ENCODE measurements at regions not wholly inside any gene's neighbourhood (a gene's known extent, or its start where the extent isn't known, plus 50 kb on each side); places are given as distances from the start of the nearest gene placed in this dataset.
"Not testable (repeated sequence)": the region's sequence is repeated elsewhere in the genome, so short reads cannot be mapped to it uniquely, and the experiment has no call there.

DNA sequence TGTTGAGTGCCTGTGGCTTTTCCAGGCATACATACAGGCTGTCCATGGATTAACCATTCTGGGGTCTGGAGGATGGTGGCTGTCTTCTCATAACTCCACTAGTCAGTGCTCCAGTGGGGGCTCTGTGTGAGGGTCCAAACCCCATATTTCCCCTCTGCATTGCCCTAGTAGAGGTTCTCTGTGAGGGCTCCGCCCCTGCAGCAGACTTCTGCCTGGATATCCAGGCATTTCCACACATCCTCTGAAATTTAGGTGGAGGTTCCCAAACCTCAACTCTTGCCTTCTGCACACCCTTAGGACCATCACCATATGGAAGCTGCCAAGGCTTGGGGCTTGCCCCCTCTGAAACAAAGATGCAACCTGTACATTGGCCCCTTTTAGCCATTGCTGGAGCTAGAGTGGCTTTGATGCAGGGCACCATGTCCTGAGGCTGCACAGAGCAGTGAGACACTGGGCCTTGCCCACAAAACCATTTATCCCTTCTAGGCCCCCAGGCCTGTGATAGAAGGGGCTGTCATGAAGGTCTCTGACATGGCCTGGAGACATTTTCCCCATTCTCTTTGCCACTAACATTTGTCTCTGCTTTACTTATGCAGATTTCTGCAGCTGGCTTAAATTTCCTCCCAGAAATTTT is 400.1 kb upstream of the MDFIC2 start:
- H3K27me3 Mint-ChIP-seq = peaks cover 10% of the 10 kb centered on the region
- H3K9me3 Mint-ChIP-seq = peaks cover 18% of the 10 kb centered on the region
- H3K4me3 Mint-ChIP-seq = no peak overlapping the region
- POLR2A ChIA-PET = no interaction called here
- no peaks in the 10 kb centered on the region for H3K4me1 Mint-ChIP-seq (ENCODE audit: low read depth)
- ATAC-seq (no peak), DNase-seq (no peak)
- CTCF ChIA-PET = no interaction called here
- intact Hi-C loops (cut with micrococcal nuclease) = no loop called here
- peaks cover 7% of the 10 kb centered on the region for H3K36me3 Mint-ChIP-seq (ENCODE audit: low read depth)
- TF ChIP-seq, protein P1, sequence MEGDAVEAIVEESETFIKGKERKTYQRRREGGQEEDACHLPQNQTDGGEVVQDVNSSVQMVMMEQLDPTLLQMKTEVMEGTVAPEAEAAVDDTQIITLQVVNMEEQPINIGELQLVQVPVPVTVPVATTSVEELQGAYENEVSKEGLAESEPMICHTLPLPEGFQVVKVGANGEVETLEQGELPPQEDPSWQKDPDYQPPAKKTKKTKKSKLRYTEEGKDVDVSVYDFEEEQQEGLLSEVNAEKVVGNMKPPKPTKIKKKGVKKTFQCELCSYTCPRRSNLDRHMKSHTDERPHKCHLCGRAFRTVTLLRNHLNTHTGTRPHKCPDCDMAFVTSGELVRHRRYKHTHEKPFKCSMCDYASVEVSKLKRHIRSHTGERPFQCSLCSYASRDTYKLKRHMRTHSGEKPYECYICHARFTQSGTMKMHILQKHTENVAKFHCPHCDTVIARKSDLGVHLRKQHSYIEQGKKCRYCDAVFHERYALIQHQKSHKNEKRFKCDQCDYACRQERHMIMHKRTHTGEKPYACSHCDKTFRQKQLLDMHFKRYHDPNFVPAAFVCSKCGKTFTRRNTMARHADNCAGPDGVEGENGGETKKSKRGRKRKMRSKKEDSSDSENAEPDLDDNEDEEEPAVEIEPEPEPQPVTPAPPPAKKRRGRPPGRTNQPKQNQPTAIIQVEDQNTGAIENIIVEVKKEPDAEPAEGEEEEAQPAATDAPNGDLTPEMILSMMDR (IDR thresholded peaks at IDR 0.05) = no peak
- no peak overlapping the region for H3K27ac Mint-ChIP-seq

GRCh38 chr3:70703305-70704102 is 391.1 kb upstream of the MDFIC2 start:
- intact Hi-C loops (cut with micrococcal nuclease) = no loop called here

DNA sequence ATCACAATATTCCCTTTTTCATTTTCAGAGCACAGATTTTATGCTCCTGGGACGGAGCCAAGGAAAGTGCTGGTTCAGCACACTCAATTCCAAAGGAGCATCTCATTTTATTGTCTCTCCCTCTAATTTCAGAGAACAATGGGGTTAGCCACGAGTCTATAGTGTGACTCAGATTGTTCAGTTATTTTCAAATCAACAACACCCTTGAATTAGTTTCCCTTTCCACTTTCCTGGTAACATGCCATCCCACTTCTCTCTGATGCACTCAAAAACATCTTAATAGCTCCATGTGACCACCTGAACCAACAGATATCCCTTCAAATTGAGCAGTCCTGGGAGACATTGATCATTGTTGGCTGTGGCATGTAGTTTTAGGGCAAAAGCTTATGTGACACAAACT is 389.7 kb upstream of the MDFIC2 start:
- ATAC-seq (peak; percentile 17), DNase-seq (no peak)
- H3K4me3 Mint-ChIP-seq = no peak overlapping the region
- POLR2A ChIA-PET = no interaction called here
- no peaks in the 10 kb centered on the region for H3K9me3 Mint-ChIP-seq
- TF ChIP-seq, protein P1 (IDR thresholded peaks at IDR 0.05) = no peak
- intact Hi-C loops (cut with micrococcal nuclease) = no loop called here
- CTCF ChIA-PET = no interaction called here
- H3K4me1 Mint-ChIP-seq (ENCODE audit: low read depth) = peaks cover 18% of the 10 kb centered on the region
- no peaks in the 10 kb centered on the region for H3K36me3 Mint-ChIP-seq (ENCODE audit: low read depth)
- H3K27ac Mint-ChIP-seq = no peak overlapping the region
- peaks cover 17% of the 10 kb centered on the region for H3K27me3 Mint-ChIP-seq

More at GRCh38 chr3:70703305-70704102, 391.1 kb upstream of the MDFIC2 start:
- H3K4me1 Mint-ChIP-seq (ENCODE audit: low read depth) = peaks cover 18% of the 10 kb centered on the region
- H3K4me3 Mint-ChIP-seq = no peak overlapping the region
- POLR2A ChIA-PET = no interaction called here
- peaks cover 17% of the 10 kb centered on the region for H3K27me3 Mint-ChIP-seq
- no peak for DNase-seq
- no peak overlapping the region for H3K27ac Mint-ChIP-seq
- ATAC-seq = no peak
- TF ChIP-seq, protein P1 (IDR thresholded peaks at IDR 0.05) = no peak
- H3K9me3 Mint-ChIP-seq = no peaks in the 10 kb centered on the region
- CTCF ChIA-PET = no interaction called here
- H3K36me3 Mint-ChIP-seq (ENCODE audit: low read depth) = no peaks in the 10 kb centered on the region

GRCh38 chr3:70684701-70685100 is 372.3 kb upstream of the MDFIC2 start:
- H3K4me1 Mint-ChIP-seq (ENCODE audit: low read depth) = no peaks in the 10 kb centered on the region
- H3K9me3 Mint-ChIP-seq = no peaks in the 10 kb centered on the region
- ATAC-seq (no peak), DNase-seq (no peak)
- H3K27me3 Mint-ChIP-seq = peaks cover 26% of the 10 kb centered on the region
- no peaks in the 10 kb centered on the region for H3K36me3 Mint-ChIP-seq (ENCODE audit: low read depth)
- intact Hi-C loops (cut with micrococcal nuclease) = no loop called here
- TF ChIP-seq, protein P1 (IDR thresholded peaks at IDR 0.05) = no peak
- ChIA-PET CTCF (no interaction called here), POLR2A (no interaction called here)
- no peak overlapping the region for H3K4me3 Mint-ChIP-seq
- H3K27ac Mint-ChIP-seq = no peak overlapping the region

DNA sequence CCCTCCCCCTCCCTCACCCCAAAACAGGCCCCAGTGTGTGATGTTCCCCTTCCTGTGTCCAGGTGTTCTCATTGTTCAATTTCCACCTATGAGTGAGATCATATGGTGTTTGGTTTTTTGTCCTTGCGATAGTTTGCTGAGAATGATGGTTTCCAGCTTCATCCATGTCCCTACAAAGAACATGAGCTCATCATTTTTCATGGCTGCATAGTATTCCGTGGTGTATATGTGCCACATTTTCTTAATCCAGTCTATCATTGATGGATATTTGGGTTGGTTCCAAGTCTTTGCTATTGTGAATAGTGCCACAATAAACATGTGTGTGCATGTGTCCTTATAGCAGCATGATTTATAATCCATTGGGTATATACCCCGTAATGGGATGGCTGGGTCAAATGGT is 363.4 kb upstream of the MDFIC2 start:
- CTCF ChIA-PET = not testable (repeated sequence)

More for the DNA sequence above, 363.4 kb upstream of the MDFIC2 start:
- H3K27ac Mint-ChIP-seq; H3K9me3 Mint-ChIP-seq; H3K4me3 Mint-ChIP-seq; intact Hi-C loops (cut with micrococcal nuclease); DNase-seq; H3K4me1 Mint-ChIP-seq (ENCODE audit: low read depth); POLR2A ChIA-PET; H3K36me3 Mint-ChIP-seq (ENCODE audit: low read depth); ATAC-seq: not testable (repeated sequence)
- peaks cover 24% of the 10 kb centered on the region for H3K27me3 Mint-ChIP-seq

Data from activated CD8-positive, alpha-beta T cell treated with anti-CD3 and anti-CD28 coated beads for 36 hours (primary cell).